C1 segment of cervical spinal cord (tissue), 14 donors: ENCODE measurements at regions not wholly inside any gene's neighbourhood (a gene's known extent, or its start where the extent isn't known, plus 50 kb on each side); places are given as distances from the start of the nearest gene placed in this dataset.

ENCODE experiments used
- DNase-seq, 14 donors: peaks; one replicate each; lab custom pipeline; 2025; lab: John Stamatoyannopoulos, UW

DNA sequence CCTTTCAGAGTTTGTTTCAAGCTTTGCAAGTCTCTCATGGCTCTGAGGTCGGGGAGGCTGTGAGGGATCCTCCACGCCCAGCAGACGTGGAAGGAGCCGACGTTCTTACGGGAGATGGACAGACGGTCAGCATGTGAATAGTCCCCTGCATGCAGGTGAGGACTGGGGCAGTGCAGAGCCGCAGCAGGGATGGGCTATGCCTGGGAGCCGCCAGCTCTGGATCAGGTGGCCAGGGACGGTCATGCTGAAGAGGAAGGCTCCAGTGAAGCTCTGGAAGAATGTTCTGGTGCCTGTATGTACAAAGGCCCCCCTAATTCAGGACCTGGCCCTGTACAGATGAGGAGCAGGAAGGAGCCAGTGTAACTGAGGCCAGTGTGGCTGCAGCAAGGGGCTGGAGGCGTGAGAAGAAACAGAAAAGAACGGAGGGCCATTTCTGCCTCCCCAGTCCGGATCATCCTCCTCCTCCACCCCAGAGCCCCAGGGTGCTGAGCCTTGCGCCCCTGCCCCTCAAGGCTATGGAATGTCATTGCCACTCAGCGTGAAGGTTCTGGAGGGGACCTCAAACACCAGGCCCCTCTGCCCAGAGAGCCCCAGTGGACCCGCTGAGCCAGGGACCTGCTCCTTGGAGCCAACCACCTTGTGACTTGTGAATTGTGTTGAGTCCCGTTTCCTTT is 96.8 kb upstream of the DIO3 start:
- no peak for DNase-seq

GRCh38 chr14:101464984-101465794 is 96.1 kb upstream of the DIO3 start:
- DNase-seq, result no peak

DNA sequence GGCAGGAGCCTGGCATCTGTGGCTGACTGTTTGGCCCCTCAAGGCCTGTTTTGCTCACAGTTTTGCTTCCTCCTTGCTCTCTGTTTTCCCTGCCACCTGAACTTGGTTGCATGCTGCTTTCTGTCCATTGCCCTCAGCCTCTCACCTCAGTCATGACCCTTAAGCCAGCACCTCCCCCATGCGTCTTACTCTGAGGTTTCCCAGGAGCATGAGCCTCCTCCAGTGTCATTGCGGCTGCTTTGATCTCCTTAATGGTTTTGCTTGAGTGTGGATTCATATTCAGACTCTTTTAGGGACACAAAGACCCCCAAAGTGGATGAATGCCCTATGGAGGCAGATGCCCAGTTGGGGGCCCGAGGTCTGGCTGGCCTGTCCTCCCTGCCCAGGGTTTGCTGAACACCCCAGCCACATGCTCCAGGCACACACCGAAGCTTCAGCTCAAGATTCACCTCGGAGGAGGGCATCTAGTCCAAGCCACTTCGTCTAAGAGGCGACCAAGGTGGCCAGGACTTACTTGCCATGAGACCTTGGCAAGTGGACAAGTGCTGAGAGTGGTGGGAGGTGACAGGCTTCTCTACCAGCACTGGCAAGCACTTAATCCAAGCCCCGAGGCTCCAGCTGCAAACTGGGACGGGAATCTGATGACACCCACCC is 95.4 kb upstream of the DIO3 start:
- DNase-seq, result no peak

- no peak for DNase-seq
Measured at GRCh38 chr14:101466456-101467180, 94.7 kb upstream of the DIO3 start.

DNA sequence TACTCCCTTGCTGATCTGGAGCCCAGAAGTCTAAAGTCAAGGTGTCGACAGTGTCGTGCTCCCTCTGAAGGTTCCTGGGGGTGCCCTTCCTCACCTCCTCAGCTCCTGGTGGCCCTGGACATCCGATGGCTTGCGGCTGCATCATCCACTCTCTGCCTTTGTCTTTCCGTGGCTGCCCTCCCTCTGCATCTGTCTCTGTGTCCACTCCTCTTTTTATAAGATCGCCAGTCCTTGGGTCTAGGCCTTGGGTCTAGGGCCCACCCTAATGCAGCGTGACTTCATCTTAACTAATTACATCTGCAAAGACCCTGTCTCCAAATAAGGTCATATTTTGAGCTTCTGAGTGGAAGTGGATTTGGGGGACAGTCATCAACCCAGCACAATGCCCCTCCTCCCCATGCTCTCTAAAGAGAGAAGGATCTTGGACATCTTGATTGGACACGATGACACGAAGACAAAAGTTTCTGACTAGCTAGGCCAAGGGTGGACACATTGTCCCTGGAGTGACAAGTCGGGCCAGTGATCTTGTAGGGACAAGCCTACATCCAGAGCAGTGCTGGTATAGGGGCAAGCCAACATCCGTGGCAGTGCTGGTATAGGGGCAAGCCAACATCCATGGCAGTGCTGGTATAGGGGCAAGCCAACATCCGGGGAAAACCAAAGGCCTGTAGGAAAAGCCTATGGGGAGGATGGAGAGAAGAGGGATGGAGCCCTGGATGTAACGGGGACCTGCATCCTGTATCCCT is 93.9 kb upstream of the DIO3 start:
- DNase-seq, result no peak

GRCh38 chr14:101469382-101470247 is 91.7 kb upstream of the DIO3 start:
- DNase-seq, result no peak

DNA sequence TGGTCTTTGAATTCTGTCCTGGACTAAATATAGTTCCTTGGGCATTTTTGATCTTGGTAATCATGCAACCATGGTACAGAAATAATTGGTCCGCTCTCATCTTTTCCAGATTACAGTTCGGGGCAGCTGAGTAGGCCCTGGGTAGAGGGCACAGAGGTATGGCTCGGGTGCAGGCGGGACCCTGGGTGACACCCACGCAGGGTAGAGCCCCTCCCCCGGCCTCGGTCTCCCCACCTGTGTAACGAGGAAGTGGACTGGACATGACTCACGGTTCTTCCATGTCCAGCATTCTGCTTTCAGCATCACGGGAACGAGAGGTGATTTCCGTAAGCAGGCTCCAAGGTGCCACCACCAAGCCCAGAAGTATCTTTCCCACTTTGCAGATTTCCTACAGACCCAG is 91.0 kb upstream of the DIO3 start:
- no peak for DNase-seq

- DNase-seq, result no peak
Measured at GRCh38 chr14:101471723-101472517, 89.4 kb upstream of the DIO3 start.

DNA sequence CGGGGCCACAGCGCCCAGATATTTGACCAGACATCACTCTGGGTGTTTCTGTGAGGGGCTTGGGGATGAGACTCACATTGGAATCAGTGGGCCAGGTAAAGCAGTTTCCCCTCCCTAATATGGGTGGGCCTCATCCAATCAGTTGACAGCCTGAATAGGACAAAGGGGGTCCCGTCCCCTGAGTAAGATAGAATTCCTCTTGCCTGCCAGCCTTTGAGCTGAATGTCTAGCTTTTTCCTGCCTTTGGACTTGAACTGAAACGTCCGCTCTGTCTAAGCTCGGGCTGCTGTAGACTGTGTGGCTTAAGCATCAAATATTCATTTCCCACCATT is 88.8 kb upstream of the DIO3 start:
- DNase-seq, result no peak

DNA sequence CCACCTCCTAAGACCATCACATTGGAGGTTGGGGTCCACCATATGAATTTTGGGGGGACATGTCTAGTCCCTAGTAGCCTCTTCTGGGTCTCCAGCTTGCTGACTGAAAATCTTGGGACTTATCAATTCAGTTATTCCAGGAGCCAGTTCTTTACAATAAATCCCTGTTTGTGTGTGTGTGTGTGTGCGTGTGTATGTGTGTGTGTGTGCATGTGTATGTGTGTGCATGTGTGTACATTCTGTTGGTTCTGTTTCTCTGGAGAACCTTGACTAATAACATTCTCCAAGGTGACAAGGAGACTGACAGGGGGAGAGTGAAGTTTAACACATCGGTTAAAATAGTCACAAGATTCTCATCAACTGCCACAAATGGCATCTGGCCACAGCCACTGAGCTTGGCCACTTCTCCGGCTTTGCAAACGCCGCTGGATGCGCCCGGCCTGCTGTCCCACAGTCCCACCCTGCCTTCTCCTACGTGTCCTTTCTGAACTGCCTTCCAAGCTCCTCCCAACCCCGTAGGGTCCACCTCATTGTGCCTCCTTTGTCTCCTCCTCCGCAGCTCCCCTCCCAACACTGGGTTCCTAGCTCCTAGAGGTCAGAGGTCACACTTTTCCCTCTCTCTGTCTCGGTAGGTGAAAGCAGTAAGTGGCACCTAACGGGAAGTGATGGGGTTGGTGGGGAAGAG is 88.1 kb upstream of the DIO3 start:
- DNase-seq, result no peak

- DNase-seq, result no peak
Measured at GRCh38 chr14:101473795-101474562, 87.3 kb upstream of the DIO3 start.

GRCh38 chr14:101474563-101475455 is 86.5 kb upstream of the DIO3 start:
- no peak for DNase-seq

- DNase-seq, result no peak
Measured at GRCh38 chr14:101475456-101476257, 85.6 kb upstream of the DIO3 start.

- no peak for DNase-seq
Measured at GRCh38 chr14:101476258-101476915, 84.9 kb upstream of the DIO3 start.

DNA sequence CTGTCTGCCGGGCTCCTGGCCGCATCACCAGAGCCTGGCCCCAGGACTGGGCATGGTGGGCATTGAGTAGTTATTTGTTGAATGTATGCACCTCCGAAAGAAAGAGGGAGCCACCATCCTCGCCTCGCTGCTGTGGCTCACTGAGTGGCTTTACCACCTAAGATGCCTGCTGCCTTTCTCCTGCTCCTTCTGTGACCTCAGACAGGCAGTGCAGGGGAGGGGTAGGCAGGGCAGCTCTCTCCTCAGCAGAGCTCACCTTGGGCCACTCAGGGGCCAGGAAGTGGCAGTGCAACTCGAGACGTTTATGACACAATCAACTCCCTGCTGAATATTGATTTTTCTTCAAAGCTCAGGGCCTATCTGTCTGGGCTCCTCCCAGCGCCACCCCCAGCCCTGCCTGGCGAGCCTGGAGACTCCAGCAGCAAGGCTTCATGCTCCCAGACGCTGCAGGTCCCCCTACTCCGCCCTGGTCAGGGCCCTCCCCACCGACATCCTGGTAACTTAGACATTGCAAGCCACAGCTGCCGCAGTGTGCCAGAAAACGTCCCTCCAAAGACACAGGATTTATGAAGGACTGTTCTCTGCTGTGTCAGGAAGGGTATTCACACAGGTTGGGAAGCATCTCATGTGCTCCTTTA is 84.3 kb upstream of the DIO3 start:
- DNase-seq, result no peak
